GM21723 (cell line): ENCODE measurements at regions not wholly inside any gene's neighbourhood (a gene's known extent, or its start where the extent isn't known, plus 50 kb on each side); places are given as distances from the start of the nearest gene placed in this dataset.

ENCODE experiments used
- ATAC-seq: cut with Tn5 transposase; IDR thresholded peaks from one replicate; pipeline ENCODE4 v1.9.1; 2021; ENCODE audit warnings: mild to moderate bottlenecking, moderate library complexity; ENCODE audit not compliant: unreplicated experiment

DNA sequence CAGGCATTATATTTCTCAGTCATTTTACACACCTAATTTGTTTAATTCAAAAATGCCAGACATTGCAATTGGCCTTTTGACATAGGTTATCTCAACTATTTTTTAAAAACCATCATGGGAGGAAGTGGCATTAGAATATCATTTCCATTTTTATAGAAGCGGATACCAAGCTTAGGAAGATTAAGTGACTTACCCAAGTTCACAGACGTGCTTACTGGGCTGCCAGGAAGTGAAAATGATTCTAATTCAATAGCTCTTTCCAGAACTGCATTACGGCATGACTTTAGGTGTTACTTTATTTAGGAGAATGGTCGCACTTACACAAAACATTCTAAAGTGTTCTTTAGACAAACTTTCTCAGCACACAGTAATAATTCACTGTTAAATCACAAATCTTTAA is 231.9 kb downstream of the KLF12 start:
- ATAC-seq: no peak

DNA sequence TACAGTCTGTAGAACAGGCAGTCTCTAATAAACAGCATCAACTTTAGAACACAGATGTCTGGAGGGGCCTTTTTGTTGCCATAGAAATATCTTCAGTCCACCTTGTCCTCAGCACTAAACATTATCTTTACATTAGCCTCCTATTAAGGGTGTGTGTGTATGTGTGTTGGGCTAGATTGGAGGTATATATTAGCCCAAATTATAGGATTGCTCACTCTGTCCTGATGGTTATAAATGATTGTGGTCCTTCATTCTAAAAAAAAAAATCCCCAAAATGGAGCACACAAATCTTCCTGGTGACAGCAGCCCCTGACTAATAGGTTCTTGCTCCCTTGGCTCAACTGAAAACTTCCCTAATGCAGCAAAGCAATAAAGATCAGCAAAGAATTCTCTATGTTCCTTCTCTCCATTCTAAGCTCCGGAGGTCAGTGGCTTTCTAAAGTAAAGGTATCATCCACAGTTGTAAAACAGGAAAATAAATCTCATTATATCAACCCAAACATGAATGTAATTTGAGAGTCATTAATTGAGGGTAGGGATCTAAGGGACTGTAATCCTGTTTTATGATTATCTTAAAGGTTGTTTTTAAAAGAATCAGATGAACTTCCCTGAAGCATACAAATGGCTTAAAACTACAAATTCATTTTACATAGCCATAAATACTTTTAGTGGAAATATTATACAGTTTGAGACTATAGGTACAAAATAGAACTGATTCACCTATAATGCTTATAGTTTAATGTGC is 232.7 kb downstream of the KLF12 start:
- no peak for ATAC-seq

DNA sequence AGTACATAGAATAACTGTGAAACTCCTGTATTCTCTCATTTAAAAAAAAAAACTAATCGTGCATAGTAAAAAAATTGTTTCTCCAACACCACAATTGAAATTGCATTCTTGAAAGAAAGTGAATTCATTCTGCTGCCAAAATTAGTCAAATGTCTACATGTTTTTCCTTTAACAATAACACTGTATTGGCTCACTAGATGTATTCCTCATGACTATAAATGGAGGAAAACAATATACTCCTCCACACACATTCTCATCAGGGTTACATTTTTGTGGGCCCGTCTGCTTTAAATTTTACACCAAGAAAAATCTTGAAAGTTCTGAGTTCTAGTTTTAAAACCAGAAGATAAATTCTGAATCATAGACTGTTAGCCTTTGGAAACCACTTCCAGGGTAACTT is 233.6 kb downstream of the KLF12 start:
- no peak for ATAC-seq

DNA sequence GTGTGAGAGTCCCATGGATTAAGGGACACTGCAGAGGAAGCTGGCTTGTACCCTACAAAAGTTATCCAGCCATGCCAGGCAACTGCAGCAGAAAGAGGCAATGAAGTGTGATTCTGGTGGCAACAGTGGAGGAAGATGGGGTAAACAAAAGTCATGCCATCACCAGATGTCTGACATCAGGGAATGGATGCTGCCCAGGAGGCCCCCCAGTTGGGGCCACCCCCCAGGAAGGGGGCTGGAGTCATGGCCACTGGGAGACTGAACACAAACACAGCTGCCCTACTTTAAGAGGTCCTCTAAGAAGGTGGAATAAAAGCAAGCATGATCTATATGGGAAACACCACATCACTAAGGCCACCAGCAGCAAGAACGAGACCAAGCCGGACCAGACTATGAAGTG is 235.3 kb downstream of the KLF12 start:
- ATAC-seq: no peak

DNA sequence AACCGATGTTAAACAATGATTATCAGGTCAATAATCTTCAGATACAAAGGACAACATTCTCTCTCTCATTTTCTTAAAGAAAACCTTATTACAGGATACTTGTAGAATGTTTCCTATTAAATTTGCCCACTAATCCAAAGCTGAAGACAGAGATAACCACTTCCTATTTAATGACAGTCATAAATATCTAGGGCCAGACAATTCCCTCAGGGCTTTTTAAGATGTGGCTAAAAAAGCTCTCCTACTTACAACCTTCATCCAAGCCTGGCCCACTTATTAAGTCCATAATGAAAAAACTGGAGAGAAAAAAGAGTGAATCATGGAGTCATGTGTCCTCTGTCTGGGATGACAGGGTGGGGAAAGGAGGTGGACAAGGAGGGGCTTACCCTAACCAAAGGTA is 235.9 kb downstream of the KLF12 start:
- no peak for ATAC-seq

DNA sequence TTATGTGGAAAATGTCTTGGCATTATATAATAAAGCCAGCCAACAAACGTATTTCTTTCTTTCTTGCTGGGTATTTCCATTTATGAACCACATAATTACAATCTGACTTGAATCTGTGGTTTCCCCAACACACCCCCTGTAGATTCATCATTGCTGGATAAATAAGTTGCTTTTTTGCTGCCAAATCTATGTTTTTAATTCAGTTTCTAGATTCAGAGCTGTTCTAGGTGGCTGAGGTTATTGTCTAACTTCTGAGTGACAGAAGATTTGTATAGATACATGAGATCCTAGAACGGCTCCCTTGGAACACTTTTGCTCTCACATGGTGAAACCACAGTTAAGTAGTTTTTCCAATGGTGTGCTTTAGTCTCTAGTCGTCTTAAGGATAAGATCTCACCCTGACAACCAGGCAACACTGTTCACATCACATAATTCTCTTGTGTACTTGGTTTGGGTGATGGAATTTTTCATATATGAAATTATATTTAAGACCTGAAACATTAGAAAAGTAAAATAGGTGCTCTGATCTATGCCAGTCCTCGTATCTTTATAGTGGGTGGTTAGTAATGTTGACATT is 239.1 kb downstream of the KLF12 start:
- no peak for ATAC-seq

DNA sequence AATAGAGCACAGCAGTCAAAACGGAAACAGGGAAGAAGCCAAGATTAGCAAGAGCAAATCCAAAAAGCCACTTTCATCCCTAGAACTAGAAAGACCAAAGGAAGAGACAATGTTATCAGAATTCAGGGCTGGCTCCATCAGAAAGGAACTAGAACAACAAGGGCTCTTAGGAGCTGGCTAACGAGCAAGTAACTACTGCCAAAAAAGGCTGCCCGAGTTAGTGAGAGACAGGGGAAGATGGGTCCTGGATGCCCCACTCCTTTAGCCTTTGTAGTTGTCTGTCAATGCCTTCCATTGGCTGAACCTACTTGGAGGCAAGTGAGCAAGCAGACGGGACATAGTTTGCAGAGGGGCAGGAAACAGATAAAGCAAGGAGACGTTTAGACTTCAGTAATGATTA is 240.4 kb downstream of the KLF12 start:
- no peak for ATAC-seq

DNA sequence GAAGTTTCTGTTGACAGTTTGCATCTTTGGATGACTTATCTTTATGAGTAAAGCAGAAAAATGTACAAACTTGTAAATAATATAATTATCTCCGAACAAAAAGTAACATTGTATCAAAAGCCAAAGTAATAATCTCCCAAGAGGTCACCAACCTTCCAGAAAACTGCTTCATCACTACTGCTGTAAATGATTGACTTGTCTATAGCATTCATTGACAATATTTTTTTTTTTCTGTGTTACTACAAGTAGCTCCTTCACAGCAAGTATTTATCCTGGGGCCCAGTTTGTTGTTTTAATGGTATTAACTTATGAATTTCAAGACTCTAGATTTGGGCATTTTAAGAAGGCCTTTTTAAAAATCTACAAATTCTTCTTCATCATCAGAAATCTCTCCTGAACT is 242.4 kb downstream of the KLF12 start:
- ATAC-seq: no peak

DNA sequence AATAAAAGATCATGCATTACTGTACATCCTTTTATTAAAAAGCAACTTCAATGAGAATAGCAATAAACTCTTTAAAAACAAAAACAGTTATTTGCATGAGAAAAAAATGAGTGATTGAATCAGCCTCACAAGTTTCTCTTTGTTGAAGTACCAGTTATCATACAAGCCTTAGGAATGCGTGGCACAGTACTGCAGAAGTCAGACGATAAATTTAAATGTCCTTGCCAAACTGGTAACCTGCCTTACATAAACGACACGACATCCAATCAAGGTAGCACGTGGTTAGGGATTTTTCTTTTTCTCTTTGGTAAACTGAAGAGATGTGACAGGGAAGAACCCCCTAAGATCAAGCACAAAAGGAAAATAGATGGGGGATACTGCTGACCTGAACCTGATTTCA is 251.0 kb downstream of the KLF12 start:
- no peak for ATAC-seq

DNA sequence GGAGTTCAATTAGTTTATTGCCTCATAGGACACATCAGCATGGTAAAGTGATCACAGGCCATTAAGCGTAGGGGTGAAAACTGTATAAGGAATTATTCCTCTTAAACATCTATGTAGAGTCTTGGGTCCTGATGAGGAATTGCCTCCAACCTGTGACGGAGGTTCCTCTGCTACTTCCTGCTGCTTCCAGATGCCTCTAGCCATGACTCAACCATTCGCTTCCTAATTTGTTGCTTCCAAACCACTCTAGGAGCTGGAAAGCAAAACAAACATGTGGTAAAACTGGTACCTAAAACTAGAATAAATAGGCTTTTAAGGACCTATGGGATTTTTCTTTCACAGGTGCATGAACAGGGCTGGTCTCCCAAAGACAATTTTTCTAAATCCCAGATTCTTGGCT is 253.8 kb downstream of the KLF12 start:
- ATAC-seq: no peak

DNA sequence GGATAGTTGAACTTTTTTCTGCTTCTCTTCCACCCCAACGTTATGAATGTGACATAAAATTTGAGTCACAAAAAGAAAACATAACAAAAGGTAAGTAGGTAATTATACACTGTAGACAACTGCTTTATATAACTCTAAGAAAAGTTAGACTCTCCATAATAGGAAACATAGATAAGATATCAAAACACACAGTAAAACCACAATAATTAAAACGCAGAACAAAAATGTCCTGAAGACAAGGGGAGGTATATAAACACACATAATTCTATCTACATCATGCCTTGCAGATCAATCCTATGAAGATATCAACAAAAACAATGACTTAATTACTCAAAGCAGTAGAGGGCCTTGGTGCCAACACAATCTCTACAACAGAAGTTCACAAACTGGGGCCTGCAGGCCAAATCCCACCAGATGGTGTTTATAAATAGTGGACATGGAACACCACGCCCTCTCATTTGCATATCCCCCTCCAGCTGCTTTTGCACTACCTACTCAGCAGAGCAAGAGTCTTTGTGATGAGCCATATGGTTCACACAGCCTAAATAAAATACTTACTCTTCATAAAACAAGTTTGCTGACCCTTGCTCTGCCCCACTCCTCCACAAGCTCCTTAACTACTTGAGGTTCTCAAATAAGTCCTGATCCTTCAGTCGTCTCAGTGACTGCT is 254.7 kb downstream of the KLF12 start:
- no peak for ATAC-seq

DNA sequence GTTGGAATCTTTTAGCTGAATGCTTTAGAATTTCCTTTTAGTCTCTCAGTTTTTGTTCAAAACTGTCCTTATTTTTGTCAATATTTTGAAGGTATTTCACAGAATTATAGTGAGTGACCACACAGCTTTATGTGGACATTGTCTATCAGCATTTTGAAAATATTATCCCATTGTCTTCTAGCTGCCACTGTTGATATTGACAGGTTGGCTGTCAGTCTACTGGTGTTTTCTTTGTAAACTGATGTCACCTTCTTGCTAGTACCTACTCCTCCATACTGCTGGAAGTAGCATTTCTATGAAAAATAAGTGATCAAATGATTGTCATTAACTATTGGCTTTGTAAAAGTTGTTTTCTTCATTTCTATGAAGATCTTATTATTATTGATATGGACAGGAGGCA is 256.8 kb downstream of the KLF12 start:
- no peak for ATAC-seq

DNA sequence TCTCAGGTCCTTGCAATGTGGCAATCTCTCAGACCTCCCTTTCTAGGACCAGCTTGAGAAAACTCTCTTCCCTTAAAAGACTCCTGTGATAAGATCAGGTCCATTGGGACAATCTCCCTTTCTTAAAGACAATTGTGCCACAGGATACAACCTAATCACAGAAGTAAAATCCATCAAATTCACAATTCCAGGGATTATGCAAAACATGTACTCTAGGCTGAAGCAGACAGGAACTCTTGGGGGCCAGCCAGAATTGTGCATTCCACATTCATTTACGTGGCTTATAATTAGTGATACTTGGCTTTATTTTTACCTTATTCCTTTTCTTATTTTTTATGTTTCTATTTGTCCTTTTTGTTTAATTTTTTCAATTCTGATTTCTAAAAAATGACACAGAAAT is 257.9 kb downstream of the KLF12 start:
- ATAC-seq: no peak

DNA sequence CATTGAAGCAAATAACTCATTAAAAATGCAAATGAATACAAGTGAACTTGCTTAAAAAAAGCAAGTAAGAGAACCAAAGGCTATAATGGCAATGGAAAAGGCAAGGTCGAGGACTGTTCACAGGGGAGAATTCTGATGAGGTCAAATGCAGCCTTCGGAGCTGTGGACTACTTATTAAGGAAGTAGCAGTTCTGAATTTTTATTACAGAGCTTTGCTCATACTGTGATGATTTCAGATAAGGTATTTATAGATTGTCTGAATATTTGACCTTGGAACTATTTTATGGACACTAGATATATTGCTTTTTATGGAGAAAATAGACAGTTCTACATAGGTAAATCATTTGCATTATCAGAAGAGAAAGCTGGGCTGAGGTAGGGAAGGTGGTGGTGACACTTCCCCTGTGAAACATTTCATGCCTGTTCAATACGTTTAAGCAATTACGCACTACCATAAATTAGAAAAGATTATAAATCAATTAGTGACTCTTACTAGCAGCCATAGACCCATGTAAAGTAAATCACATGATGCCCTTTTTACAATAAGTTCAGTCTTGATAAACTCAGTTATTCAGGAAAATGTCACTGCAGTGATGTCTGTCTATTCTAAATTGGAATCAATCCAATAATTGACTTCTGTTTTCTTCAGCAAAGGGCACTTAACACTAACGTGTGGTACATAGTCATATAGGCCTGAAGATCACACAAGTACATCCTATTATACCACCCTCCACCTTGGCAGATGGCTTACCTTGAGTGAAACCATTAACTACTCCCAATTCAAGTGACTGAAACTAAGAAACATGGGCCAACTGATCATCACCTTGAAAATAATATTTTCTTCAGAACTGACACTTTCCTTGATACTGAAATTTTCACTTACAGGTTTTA is 260.0 kb downstream of the KLF12 start:
- ATAC-seq: no peak

DNA sequence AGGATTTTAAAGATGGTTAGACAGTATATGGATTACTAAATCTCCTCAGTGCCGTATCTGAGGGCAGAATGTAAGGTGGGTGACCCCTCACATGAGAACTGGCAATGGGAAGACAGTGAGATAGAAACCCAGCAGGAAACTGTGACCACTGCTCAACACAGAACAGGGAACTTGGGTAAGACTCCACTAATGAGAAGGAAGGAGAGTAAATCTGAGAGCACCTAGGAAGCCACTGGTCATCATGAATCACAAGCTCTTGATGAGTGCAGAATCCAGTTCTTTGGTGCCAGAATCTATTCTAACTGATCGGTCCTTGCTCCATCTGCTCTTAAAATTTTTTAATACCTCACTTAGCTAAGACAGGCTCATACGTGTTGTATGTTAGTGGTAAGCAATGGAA is 261.8 kb downstream of the KLF12 start:
- ATAC-seq: no peak

DNA sequence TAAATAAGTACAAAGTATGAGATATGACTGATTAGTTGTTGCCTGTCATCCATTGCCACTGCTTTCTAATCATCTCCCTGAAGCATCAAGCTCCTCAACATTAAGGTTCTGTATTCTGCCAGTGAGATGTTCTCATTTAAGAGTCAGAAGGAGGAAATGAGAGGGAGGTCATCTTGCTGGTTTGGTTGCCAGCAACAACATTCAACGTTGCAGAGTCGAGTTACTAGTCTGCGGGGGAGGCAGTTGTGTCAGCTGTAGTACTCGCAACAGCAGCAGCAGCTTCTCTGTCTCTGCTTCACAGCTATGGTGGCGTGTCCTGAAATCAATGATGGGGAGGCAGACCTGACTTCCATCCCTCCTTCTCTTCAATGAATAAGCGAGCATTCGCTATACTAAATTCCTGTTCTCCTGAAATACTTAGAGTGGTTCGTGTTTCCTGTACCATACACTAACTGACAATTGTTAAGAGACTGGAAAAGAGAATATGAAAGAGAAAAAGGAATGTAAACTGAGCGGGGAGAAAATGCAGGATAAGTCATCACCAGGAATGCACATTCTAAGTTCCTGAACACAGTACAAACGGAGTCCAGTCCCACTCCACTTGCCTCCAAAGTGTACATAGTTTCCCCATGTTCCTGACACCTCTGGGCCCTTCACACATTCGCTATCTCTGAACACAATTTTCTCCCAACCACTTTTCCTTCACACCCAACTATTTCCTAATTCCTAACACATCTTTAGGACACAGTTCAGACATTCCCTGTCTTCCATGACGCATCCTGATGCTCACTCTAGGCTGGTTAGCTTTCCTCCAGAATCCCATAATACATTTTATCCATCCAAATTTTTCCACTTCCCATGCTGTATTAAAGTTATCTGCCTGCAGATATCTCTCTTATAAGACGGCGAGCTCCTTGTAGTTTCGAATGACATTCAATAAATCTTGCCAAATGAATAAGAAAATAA is 263.0 kb downstream of the KLF12 start:
- no peak for ATAC-seq

DNA sequence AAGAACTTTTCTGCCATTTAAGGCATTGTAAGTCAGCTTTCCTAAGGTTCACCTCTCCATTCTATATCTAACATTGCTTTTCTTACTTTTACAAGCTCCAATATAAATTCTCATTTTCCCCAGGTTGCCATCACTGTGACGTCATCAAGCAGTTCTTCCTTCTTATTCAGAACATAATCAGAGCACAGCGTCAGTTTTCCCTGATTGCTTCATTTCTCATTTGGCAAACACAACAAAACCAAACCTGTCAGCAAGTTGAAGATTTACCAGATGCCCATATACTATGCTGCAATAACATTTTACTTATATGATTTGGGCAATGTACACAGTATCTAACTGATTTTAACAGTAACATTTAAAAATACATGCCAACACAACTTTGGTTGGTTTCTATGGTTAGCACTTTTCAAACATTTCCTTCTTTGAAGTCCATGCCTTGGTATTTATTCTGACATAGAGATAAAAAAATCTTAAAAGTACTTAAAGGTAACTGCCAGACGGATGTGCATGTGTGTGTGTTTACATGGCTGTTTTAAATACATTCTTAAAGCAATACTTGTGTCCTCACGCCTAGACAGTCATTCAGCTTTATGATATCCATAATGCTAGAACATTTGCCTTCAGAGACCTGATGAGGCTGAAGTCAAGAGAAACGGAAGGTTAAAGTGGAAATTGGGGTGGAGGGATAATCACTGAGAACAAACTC is 264.0 kb downstream of the KLF12 start:
- no peak for ATAC-seq

DNA sequence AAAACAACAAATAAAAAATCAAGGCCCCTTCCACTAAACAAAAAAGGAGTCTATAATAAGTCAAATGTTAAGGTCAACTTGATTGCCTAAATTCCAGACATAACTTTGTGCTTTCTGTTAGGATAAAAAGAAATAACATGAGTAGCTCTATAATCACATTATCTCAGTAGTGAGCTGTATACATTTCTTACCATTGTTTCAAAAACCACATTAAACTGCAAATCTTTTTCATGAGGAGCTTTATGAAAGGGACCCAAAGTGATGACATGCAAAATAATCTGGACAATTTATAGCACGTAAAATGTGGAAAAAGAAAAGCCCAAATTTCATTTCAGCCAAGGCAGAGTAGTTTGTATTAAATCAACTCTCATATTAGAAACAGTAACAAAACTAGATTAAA is 269.2 kb downstream of the KLF12 start:
- no peak for ATAC-seq

DNA sequence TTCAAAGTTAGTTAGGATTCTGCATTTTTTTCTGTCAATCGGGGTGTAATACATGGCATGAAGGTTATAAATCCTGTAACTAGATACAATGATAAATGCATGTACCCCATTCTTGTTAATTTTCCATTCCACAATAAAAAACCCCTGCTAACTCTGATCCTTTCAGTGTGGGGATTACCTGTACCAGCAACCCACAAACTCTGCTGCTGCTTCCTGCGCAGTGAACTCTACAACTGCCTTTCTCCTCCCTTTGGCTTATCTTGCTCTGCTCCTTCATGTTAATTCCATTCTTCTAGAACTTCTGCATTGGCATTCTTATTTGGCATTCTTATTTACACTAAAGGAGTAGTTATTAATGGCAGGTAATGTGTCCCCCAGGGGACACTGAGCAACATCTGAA is 273.1 kb downstream of the KLF12 start:
- ATAC-seq: no peak

DNA sequence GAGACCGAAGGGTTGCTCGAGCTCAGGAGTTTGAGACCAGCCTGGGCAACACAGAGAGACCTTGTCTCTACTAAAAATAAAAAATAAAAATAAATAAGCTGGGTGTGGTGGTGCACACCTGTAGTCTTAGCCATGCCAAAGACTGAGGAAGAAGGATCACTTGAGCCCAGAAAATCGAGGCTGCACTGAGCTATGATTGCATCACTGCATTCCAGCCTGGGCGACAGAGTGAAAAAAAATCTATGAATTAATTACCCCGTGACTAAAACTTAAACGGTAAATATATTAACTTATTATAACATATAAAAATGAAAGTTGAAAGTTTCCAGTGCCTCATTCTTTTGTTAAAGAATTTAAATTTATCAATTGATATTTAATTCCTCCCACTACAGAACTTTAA is 273.7 kb downstream of the KLF12 start:
- no peak for ATAC-seq
